DND-41 (cell line): ENCODE measurements at regions not wholly inside any gene's neighbourhood (a gene's known extent, or its start where the extent isn't known, plus 50 kb on each side); places are given as distances from the start of the nearest gene placed in this dataset.
"Not testable (repeated sequence)": the region's sequence is repeated elsewhere in the genome, so short reads cannot be mapped to it uniquely, and the experiment has no call there.

Experiments
- ATAC-seq: fragments of 200-7000 bp; cut with Tn5 transposase; 3 replicates; pipeline ENCODE4 v1.9.1; 2021; ENCODE audit warnings: low read depth; ENCODE audit not compliant: insufficient read depth
- DNase-seq: peaks from one replicate; pipeline ENCODE4 v3.0.0-alpha.2; 2020
- H2AFZ ChIP-seq: 2 replicates; pipeline ENCODE4 v1.6.0; 2012; ENCODE audit warnings: low read depth, low read length
- H3K27ac ChIP-seq: 2 replicates; pipeline ENCODE4 v1.5.1; 2012; ENCODE audit warnings: low read length, inconsistent platforms
- H3K27me3 ChIP-seq: fragments of 200-600 bp; sonication (generic); 2 replicates; pipeline ENCODE4 v1.6.0; 2012; ENCODE audit warnings: low read length, mild to moderate bottlenecking, inconsistent platforms; ENCODE audit not compliant: insufficient read depth, poor library complexity
- H3K36me3 ChIP-seq: 2 replicates; pipeline ENCODE4 v1.5.1; 2012; ENCODE audit warnings: low read length, inconsistent platforms; ENCODE audit not compliant: insufficient read depth
- H3K4me1 ChIP-seq: 2 replicates; pipeline ENCODE4 v1.5.1; 2012; ENCODE audit warnings: mild to moderate bottlenecking, low read length; ENCODE audit not compliant: insufficient read depth
- H3K4me2 ChIP-seq: 2 replicates; pipeline ENCODE4 v1.6.0; 2012; ENCODE audit warnings: mild to moderate bottlenecking, moderate library complexity, low read length, inconsistent platforms; ENCODE audit not compliant: insufficient read depth
- H3K4me3 ChIP-seq, 2 experiments: fragments of 200-600 bp in 1 of 2; shearing (Covaris generic) in 1 of 2; 2 replicates each; pipeline ENCODE4 v1.5.1; 2012 to 2016; ENCODE audit warnings: inconsistent platforms in 2 of 2, low read length in 2 of 2, mild to moderate bottlenecking in 2 of 2, low read depth in 1 of 2, moderate library complexity in 1 of 2
- H3K79me2 ChIP-seq: 2 replicates; pipeline ENCODE4 v1.6.0; 2012; ENCODE audit warnings: low read length, inconsistent platforms; ENCODE audit not compliant: insufficient read depth
- H3K9ac ChIP-seq: 2 replicates; pipeline ENCODE4 v1.6.0; 2012; ENCODE audit warnings: low read depth, mild to moderate bottlenecking, inconsistent platforms, low read length, moderate library complexity
- H3K9me3 ChIP-seq: 2 replicates; pipeline ENCODE4 v1.5.1; 2012; ENCODE audit warnings: low read length, moderate library complexity, mild to moderate bottlenecking, inconsistent platforms; ENCODE audit not compliant: insufficient read depth, severe bottlenecking
- H4K20me1 ChIP-seq: 2 replicates; pipeline ENCODE4 v1.6.0; 2012; ENCODE audit warnings: low read length; ENCODE audit not compliant: insufficient read depth
- EZH2 ChIP-seq: IDR thresholded peaks from 3 replicates; pipeline ENCODE4 v1.6.1; 2012; ENCODE audit warnings: borderline replicate concordance, low read depth, mild to moderate bottlenecking, moderate library complexity, low read length, inconsistent platforms; ENCODE audit not compliant: severe bottlenecking
- TF ChIP-seq, protein P1 (sequence below): IDR thresholded peaks from 2 replicates; pipeline ENCODE4 v1.5.1; 2012; ENCODE audit warnings: borderline replicate concordance, low read length, moderate library complexity, mild to moderate bottlenecking; ENCODE audit not compliant: poor library complexity, severe bottlenecking; ENCODE audit errors: extremely low read depth

DNA sequence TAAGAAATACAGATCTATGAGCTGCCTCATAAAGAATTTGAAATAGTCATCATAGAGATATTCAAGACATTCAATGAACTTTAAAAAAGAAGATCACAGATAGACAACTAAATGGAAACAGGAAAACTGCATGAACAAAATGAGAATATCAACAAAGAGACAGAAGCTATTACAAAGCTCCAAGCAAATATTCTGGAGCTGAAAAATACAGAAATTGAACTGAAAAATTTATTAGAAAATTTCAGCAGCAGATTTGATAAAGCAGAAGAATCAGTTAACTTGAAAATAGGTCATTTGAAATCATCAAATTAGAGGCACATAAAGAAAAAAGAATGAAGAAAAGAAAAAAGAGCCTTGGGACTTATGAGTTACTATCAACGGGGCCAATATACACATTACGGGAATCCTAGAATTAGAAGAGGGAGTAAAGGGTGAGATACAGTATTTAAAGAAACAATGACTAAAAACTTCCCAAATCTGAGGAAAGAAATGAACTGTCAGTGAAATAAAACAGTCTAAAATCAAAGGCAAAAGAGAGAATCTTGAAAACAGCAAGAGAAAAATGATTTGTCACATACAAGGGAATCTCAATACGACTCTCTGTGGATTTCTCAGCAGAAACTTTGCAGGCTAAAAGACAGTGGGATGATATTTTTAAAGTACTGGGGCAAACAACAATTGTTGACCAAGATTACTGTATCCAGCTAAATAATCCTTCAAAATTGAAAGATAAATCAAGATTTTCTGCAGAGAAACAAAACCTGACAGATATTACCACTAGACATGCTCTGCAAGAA, 641.6 kb downstream of the ANKRD50 start:
- no peak for ATAC-seq
- H3K4me2 ChIP-seq: no peak overlapping the region
- no peaks in the 10 kb centered on the region for H3K79me2 ChIP-seq
- TF ChIP-seq, protein P1, sequence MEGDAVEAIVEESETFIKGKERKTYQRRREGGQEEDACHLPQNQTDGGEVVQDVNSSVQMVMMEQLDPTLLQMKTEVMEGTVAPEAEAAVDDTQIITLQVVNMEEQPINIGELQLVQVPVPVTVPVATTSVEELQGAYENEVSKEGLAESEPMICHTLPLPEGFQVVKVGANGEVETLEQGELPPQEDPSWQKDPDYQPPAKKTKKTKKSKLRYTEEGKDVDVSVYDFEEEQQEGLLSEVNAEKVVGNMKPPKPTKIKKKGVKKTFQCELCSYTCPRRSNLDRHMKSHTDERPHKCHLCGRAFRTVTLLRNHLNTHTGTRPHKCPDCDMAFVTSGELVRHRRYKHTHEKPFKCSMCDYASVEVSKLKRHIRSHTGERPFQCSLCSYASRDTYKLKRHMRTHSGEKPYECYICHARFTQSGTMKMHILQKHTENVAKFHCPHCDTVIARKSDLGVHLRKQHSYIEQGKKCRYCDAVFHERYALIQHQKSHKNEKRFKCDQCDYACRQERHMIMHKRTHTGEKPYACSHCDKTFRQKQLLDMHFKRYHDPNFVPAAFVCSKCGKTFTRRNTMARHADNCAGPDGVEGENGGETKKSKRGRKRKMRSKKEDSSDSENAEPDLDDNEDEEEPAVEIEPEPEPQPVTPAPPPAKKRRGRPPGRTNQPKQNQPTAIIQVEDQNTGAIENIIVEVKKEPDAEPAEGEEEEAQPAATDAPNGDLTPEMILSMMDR: no peak
- no peak for TF ChIP-seq EZH2
- H3K9ac ChIP-seq: no peak overlapping the region
- no peaks in the 10 kb centered on the region for H4K20me1 ChIP-seq
- no peak overlapping the region for H3K4me3 ChIP-seq
- no peak overlapping the region for H2AFZ ChIP-seq
- H3K4me1 ChIP-seq: no peaks in the 10 kb centered on the region
- H3K27ac ChIP-seq: no peak overlapping the region
- H3K36me3 ChIP-seq: no peaks in the 10 kb centered on the region
- no peak for DNase-seq
- no peaks in the 10 kb centered on the region for H3K27me3 ChIP-seq
- peaks cover 10% of the 10 kb centered on the region for H3K9me3 ChIP-seq

DNA sequence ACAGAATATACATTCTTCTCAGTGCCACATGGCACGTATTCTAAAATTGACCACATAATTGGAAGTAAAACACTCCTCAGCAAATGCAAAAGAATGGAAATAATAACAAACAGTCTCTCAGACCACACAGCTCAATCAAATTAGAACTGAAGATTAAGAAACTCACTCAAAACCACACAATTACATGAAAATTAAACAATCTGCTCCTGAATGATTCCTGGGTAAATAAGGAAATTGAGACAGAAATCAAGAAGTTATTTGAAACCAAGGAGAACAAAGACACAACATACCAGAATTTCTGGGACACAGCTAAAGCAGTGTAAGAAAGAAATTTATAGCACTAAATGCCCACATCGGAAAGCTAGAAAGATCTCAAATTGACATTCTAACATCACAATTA, 637.3 kb downstream of the ANKRD50 start:
- not testable (repeated sequence) for H4K20me1 ChIP-seq, H3K36me3 ChIP-seq, ATAC-seq, H3K9ac ChIP-seq, H3K4me3 ChIP-seq, H3K4me2 ChIP-seq, H3K27ac ChIP-seq, H3K79me2 ChIP-seq, DNase-seq, H3K9me3 ChIP-seq, H2AFZ ChIP-seq, H3K27me3 ChIP-seq, H3K4me1 ChIP-seq

DNA sequence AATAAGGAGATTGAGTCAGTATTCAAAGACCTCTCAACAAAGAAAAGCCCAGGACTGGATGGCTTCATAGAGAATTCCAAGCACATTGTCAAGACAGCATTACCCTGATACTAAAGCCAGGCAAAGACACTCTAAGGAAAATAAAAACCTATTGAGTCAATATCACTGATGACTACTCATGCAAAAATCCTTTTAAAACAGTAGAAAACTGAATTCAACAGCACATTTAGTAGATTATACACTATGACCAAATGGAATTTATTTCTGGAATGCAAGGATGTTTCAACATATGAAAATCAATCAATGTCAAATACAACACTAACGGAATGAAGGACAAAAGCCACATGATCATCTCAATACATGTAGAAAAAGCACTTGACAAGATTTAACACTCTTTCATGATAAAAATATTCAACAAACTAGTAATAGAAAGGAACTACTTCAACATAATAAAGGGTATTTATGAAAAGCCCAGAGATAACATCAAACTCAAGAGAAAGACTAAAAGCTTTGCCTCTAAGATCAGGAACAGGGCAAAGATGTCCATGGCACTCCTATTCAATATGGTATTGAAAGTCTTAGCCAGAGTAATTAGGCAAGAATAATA, 633.3 kb downstream of the ANKRD50 start:
- Histone ChIP-seq H3K4me2 (no peak overlapping the region), H4K20me1 (no peaks in the 10 kb centered on the region), H3K4me3 (no peak overlapping the region), H3K27me3 (no peaks in the 10 kb centered on the region), H2AFZ (no peak overlapping the region), H3K36me3 (no peaks in the 10 kb centered on the region), H3K27ac (no peak overlapping the region), H3K4me1 (no peaks in the 10 kb centered on the region), H3K79me2 (no peaks in the 10 kb centered on the region), H3K9ac (no peak overlapping the region), H3K9me3 (no peaks in the 10 kb centered on the region)
- TF ChIP-seq, protein P1: no peak
- no peak for TF ChIP-seq EZH2
- DNase-seq (no peak), ATAC-seq (no peak)

DNA sequence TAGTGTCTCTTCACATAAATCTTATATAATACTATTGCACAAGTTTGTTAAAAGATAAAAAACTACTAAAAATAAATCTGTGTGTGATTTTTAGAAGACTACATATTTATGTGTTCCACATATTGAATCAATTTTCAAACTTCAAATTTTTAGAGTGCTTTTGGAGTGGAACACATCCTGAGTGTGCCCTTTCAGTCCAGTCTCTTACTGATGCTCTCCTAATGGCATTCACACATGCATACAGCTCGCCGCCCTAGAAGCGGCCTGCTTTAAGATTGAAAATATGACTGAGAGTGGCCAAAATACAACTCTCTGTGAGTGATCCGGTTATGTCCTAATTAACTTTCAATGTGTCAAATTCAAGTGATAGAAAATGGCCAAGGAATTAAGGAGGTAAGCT, 628.8 kb downstream of the ANKRD50 start:
- Histone ChIP-seq H3K27me3 (no peaks in the 10 kb centered on the region), H3K4me2 (no peak overlapping the region), H4K20me1 (no peaks in the 10 kb centered on the region), H3K9ac (no peak overlapping the region), H3K9me3 (no peaks in the 10 kb centered on the region), H3K27ac (no peak overlapping the region), H3K4me3 (no peak overlapping the region), H3K4me1 (no peaks in the 10 kb centered on the region), H3K36me3 (no peaks in the 10 kb centered on the region), H2AFZ (no peak overlapping the region), H3K79me2 (no peaks in the 10 kb centered on the region)
- TF ChIP-seq, protein P1: no peak
- TF ChIP-seq EZH2: no peak
- no peak for ATAC-seq
- DNase-seq: no peak
